Vagina (tissue), 2 donors: ENCODE measurements at regions not wholly inside any gene's neighbourhood (a gene's known extent, or its start where the extent isn't known, plus 50 kb on each side); places are given as distances from the start of the nearest gene placed in this dataset.

Experiments used
- DNase-seq, 2 donors: peaks; one replicate each; pipeline ENCODE4 v3.0.0-alpha.2; 2017; ENCODE audit errors: extremely low spot score in 2 of 2
- H3K27ac ChIP-seq: fragments of 200-600 bp; sonication (generic); one replicate; pipeline ENCODE4 v1.5.1; 2019
- H3K27me3 ChIP-seq: fragments of 200-600 bp; sonication (generic); one replicate; pipeline ENCODE4 v1.5.1; 2019
- H3K36me3 ChIP-seq, 2 donors: fragments of 200-600 bp; sonication (generic); one replicate each; pipeline ENCODE4 v1.5.1; 2017 to 2019
- H3K4me1 ChIP-seq: fragments of 200-600 bp; sonication (generic); one replicate; pipeline ENCODE4 v1.5.1; 2019
- H3K4me3 ChIP-seq, 2 donors: fragments of 200-600 bp; sonication (generic); 1 replicate in 1 of 2; 2 replicates in 1 of 2; pipeline ENCODE4 v1.5.1; 2016 to 2019
- H3K9me3 ChIP-seq: fragments of 200-600 bp; sonication (generic); one replicate; pipeline ENCODE4 v1.5.1; 2019
- CTCF ChIP-seq, 3 experiments: fragments of 450-650 bp in 2 of 3; fragments of 200-600 bp in 1 of 3; sonication (generic) in 1 of 3; IDR thresholded peaks; one replicate each; pipeline ENCODE4 v1.5.1; 2017 to 2019; ENCODE audit warnings: antibody characterized with exemption in 3 of 3, mild to moderate bottlenecking in 2 of 3, moderate library complexity in 2 of 3
- POLR2A ChIP-seq, 2 donors: fragments of 450-650 bp; IDR thresholded peaks; one replicate each; pipeline ENCODE4 v1.6.1; 2017; ENCODE audit warnings: antibody characterized with exemption in 2 of 2, mild to moderate bottlenecking in 2 of 2, moderate library complexity in 2 of 2
- POLR2AphosphoS5 ChIP-seq, 2 donors: sonication (generic); formaldehyde crosslinking; IDR thresholded peaks; one replicate each; pipeline ENCODE4 v1.9.0; 2017; ENCODE audit warnings: antibody characterized with exemption in 2 of 2, mild to moderate bottlenecking in 2 of 2, low read depth in 1 of 2; ENCODE audit not compliant: insufficient read depth in 1 of 2
- intact Hi-C: fragments of 100-400 bp; cut with DNase I; formaldehyde crosslinking; loops from one replicate; pipeline ENCODE4 v1.15.1; 2023

- Histone ChIP-seq H3K4me3 (no peak overlapping the region), H3K27me3 (no peaks in the 10 kb centered on the region), H3K27ac (no peak overlapping the region), H3K36me3 (no peaks in the 10 kb centered on the region), H3K9me3 (no peaks in the 10 kb centered on the region), H3K4me1 (no peaks in the 10 kb centered on the region)
- DNase-seq, result no peak
- intact Hi-C loops, result no loop called here
- TF ChIP-seq POLR2A (IDR thresholded peaks at IDR 0.05) (no peak), CTCF (IDR thresholded peaks at IDR 0.05) (no peak), POLR2AphosphoS5 (IDR thresholded peaks at IDR 0.05; ENCODE audit: insufficient read depth in 1 of 2, low read depth in 1 of 2) (no peak)
Observed at GRCh38 chr13:84118839-84119409, 236.7 kb upstream of the SLITRK1 start.

- H3K4me1 ChIP-seq, result no peaks in the 10 kb centered on the region
- DNase-seq, result no peak
- no peaks in the 10 kb centered on the region for H3K36me3 ChIP-seq
- no peak overlapping the region for H3K27ac ChIP-seq
- no peaks in the 10 kb centered on the region for H3K27me3 ChIP-seq
- no peaks in the 10 kb centered on the region for H3K9me3 ChIP-seq
- intact Hi-C loops, result no loop called here
- no peak overlapping the region for H3K4me3 ChIP-seq
- TF ChIP-seq POLR2A (IDR thresholded peaks at IDR 0.05) (no peak), CTCF (IDR thresholded peaks at IDR 0.05) (no peak), POLR2AphosphoS5 (IDR thresholded peaks at IDR 0.05; ENCODE audit: insufficient read depth in 1 of 2, low read depth in 1 of 2) (no peak)
Observed at GRCh38 chr13:84098273-84098672, 216.0 kb upstream of the SLITRK1 start.

GRCh38 chr13:84097148-84097547, 214.9 kb upstream of the SLITRK1 start:
- DNase-seq, result no peak
- Histone ChIP-seq H3K27ac (no peak overlapping the region), H3K27me3 (no peaks in the 10 kb centered on the region), H3K36me3 (no peaks in the 10 kb centered on the region), H3K4me3 (no peak overlapping the region), H3K9me3 (no peaks in the 10 kb centered on the region), H3K4me1 (no peaks in the 10 kb centered on the region)
- intact Hi-C loops, result no loop called here
- TF ChIP-seq POLR2AphosphoS5 (IDR thresholded peaks at IDR 0.05; ENCODE audit: insufficient read depth in 1 of 2, low read depth in 1 of 2) (no peak), POLR2A (IDR thresholded peaks at IDR 0.05) (no peak), CTCF (IDR thresholded peaks at IDR 0.05) (no peak)

- no peaks in the 10 kb centered on the region for H3K27me3 ChIP-seq
- no peak for DNase-seq
- H3K9me3 ChIP-seq, result no peaks in the 10 kb centered on the region
- H3K4me1 ChIP-seq, result no peaks in the 10 kb centered on the region
- intact Hi-C loops, result no loop called here
- no peak overlapping the region for H3K27ac ChIP-seq
- no peak for TF ChIP-seq POLR2AphosphoS5 (IDR thresholded peaks at IDR 0.05; ENCODE audit: insufficient read depth in 1 of 2, low read depth in 1 of 2)
- no peak for TF ChIP-seq POLR2A (IDR thresholded peaks at IDR 0.05)
- no peak for TF ChIP-seq CTCF (IDR thresholded peaks at IDR 0.05)
- no peak overlapping the region for H3K4me3 ChIP-seq
- H3K36me3 ChIP-seq, result no peaks in the 10 kb centered on the region
Observed at GRCh38 chr13:84096216-84096615, 213.9 kb upstream of the SLITRK1 start.

- H3K4me1 ChIP-seq, result no peaks in the 10 kb centered on the region
- no peaks in the 10 kb centered on the region for H3K9me3 ChIP-seq
- H3K36me3 ChIP-seq, result no peaks in the 10 kb centered on the region
- no peaks in the 10 kb centered on the region for H3K27me3 ChIP-seq
- no peak for DNase-seq
- TF ChIP-seq POLR2AphosphoS5 (IDR thresholded peaks at IDR 0.05; ENCODE audit: insufficient read depth in 1 of 2, low read depth in 1 of 2) (no peak), POLR2A (IDR thresholded peaks at IDR 0.05) (no peak), CTCF (IDR thresholded peaks at IDR 0.05) (no peak)
- intact Hi-C loops, result no loop called here
- no peak overlapping the region for H3K27ac ChIP-seq
- H3K4me3 ChIP-seq, result no peak overlapping the region
Observed at GRCh38 chr13:84088996-84089395, 206.7 kb upstream of the SLITRK1 start.
